Thyroid gland (tissue), 4 donors: ENCODE measurements at regions not wholly inside any gene's neighbourhood (a gene's known extent, or its start where the extent isn't known, plus 50 kb on each side); places are given as distances from the start of the nearest gene placed in this dataset.

Source experiments
- POLR2A ChIP-seq, 2 donors: fragments of 450-650 bp; IDR thresholded peaks; one replicate each; pipeline ENCODE4 v1.6.1; 2017; ENCODE audit warnings: antibody characterized with exemption in 2 of 2, mild to moderate bottlenecking in 2 of 2, moderate library complexity in 1 of 2
- TF ChIP-seq, protein P1 (sequence below), 6 experiments: fragments of 200-600 bp in 3 of 6; fragments of 450-650 bp in 3 of 6; sonication (generic) in 3 of 6; IDR thresholded peaks; one replicate each; pipeline ENCODE4 v1.5.1; 2016 to 2019; ENCODE audit warnings: antibody characterized with exemption in 6 of 6, mild to moderate bottlenecking in 2 of 6, inconsistent platforms in 1 of 6, moderate library complexity in 1 of 6

DNA sequence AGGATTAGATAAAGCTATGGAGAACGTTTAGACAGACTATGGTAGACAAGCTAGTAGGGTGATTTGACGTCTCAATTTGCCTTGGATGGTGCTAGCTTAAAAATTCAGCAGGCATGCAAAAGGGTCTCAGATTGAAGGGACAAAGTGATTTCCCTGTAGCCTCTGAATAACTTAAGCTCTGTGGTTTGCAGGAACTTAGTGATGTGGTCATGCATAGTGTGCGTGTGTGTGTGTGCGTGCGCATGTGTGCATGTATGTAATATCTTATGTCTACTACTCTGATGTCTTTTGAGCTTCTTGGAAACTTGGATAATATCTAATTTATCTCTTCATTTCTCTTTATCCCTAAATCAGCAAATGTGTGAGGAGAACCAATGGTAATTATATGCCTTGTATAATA lies 183.6 kb upstream of the TNC start:
- TF ChIP-seq, protein P1, sequence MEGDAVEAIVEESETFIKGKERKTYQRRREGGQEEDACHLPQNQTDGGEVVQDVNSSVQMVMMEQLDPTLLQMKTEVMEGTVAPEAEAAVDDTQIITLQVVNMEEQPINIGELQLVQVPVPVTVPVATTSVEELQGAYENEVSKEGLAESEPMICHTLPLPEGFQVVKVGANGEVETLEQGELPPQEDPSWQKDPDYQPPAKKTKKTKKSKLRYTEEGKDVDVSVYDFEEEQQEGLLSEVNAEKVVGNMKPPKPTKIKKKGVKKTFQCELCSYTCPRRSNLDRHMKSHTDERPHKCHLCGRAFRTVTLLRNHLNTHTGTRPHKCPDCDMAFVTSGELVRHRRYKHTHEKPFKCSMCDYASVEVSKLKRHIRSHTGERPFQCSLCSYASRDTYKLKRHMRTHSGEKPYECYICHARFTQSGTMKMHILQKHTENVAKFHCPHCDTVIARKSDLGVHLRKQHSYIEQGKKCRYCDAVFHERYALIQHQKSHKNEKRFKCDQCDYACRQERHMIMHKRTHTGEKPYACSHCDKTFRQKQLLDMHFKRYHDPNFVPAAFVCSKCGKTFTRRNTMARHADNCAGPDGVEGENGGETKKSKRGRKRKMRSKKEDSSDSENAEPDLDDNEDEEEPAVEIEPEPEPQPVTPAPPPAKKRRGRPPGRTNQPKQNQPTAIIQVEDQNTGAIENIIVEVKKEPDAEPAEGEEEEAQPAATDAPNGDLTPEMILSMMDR (IDR thresholded peaks at IDR 0.05) = no peak
- TF ChIP-seq POLR2A (IDR thresholded peaks at IDR 0.05) = no peak
